HUES64 (cell line): ENCODE measurements at regions not wholly inside any gene's neighbourhood (a gene's known extent, or its start where the extent isn't known, plus 50 kb on each side); places are given as distances from the start of the nearest gene placed in this dataset.

Source experiments
- H3K27ac ChIP-seq: 2 replicates; pipeline ENCODE4 v1.7.0; 2013; ENCODE audit warnings: low read depth, low read length, inconsistent platforms
- H3K27me3 ChIP-seq: 2 replicates; pipeline ENCODE4 v1.6.1; 2013; ENCODE audit warnings: mild to moderate bottlenecking, low read length; ENCODE audit not compliant: insufficient read depth
- H3K36me3 ChIP-seq: 2 replicates; pipeline ENCODE4 v1.6.1; 2013; ENCODE audit warnings: mild to moderate bottlenecking, low read length; ENCODE audit not compliant: insufficient read depth
- H3K4me1 ChIP-seq: 2 replicates; pipeline ENCODE4 v1.6.1; 2013; ENCODE audit warnings: mild to moderate bottlenecking, low read length, moderate library complexity; ENCODE audit not compliant: insufficient read depth
- H3K4me3 ChIP-seq: 2 replicates; pipeline ENCODE4 v1.5.1; 2013; ENCODE audit warnings: mild to moderate bottlenecking, low read length, moderate library complexity
- H3K9ac ChIP-seq: 2 replicates; pipeline ENCODE4 v1.6.1; 2013; ENCODE audit warnings: mild to moderate bottlenecking, low read depth, low read length
- H3K9me3 ChIP-seq: 2 replicates; pipeline ENCODE4 v1.6.1; 2013; ENCODE audit warnings: low read depth, low read length; ENCODE audit not compliant: insufficient read depth
- WGBS: fragments of 150-250, 120-280 bp; methylation state at CpG from one replicate; pipeline ENCODE4 v1.1.7; 2013; ENCODE audit warnings: missing lambda C conversion rate; 5-methylcytosine and 5-hydroxymethylcytosine counted together

DNA sequence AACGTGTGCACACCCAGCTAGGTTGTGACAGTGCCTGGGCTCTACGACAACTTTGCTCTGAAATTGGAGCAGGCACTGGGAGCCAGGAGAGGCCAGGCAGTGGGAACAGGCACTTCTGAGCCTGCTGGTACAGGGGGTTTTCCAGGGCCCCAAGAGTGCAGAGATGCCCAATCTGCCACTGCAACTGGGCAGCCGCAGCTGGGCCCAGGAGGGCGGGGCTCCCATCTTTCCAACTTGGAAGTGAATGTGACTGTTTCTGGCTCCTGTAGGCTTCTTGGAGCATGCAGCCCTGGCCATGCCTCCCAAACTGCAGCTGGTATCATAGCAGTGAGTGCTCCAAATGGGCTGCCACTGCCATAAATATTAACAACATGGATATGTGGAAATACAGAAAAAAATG lies 465.1 kb upstream of the PABPC4L start:
- 99% methylated on average over 4 of the region's 4 CpGs for WGBS

GRCh38 chr4:134665429-134665828 lies 463.8 kb upstream of the PABPC4L start:
- no peaks in the 10 kb centered on the region for H3K4me1 ChIP-seq
- H3K9ac ChIP-seq, result no peak overlapping the region
- no peaks in the 10 kb centered on the region for H3K36me3 ChIP-seq
- no peak overlapping the region for H3K4me3 ChIP-seq
- no peak overlapping the region for H3K27ac ChIP-seq
- 95% methylated on average over 2 of the region's 2 CpGs for WGBS
- H3K27me3 ChIP-seq, result no peaks in the 10 kb centered on the region
- H3K9me3 ChIP-seq, result peaks cover 12% of the 10 kb centered on the region

More for the DNA sequence above, 465.1 kb upstream of the PABPC4L start:
- Histone ChIP-seq H3K4me3 (no peak overlapping the region), H3K36me3 (no peaks in the 10 kb centered on the region), H3K4me1 (no peaks in the 10 kb centered on the region), H3K9me3 (peaks cover 12% of the 10 kb centered on the region), H3K9ac (no peak overlapping the region), H3K27me3 (no peaks in the 10 kb centered on the region), H3K27ac (no peak overlapping the region)

GRCh38 chr4:134663742-134664141 lies 462.2 kb upstream of the PABPC4L start:
- Histone ChIP-seq H3K27me3 (no peaks in the 10 kb centered on the region), H3K9ac (no peak overlapping the region), H3K9me3 (peaks cover 12% of the 10 kb centered on the region), H3K27ac (no peak overlapping the region), H3K4me1 (no peaks in the 10 kb centered on the region), H3K4me3 (no peak overlapping the region), H3K36me3 (no peaks in the 10 kb centered on the region)
- WGBS, result 100% methylated on average over 1 of the region's 1 CpG

GRCh38 chr4:134650461-134650860 lies 448.9 kb upstream of the PABPC4L start:
- 100% methylated on average over 2 of the region's 2 CpGs for WGBS
- H3K4me3 ChIP-seq, result no peak overlapping the region
- no peaks in the 10 kb centered on the region for H3K36me3 ChIP-seq
- no peaks in the 10 kb centered on the region for H3K27me3 ChIP-seq
- no peaks in the 10 kb centered on the region; the same call in 1 of the 2 replicates for H3K4me1 ChIP-seq
- no peak overlapping the region for H3K9ac ChIP-seq
- no peaks in the 10 kb centered on the region for H3K9me3 ChIP-seq
- no peak overlapping the region for H3K27ac ChIP-seq

DNA sequence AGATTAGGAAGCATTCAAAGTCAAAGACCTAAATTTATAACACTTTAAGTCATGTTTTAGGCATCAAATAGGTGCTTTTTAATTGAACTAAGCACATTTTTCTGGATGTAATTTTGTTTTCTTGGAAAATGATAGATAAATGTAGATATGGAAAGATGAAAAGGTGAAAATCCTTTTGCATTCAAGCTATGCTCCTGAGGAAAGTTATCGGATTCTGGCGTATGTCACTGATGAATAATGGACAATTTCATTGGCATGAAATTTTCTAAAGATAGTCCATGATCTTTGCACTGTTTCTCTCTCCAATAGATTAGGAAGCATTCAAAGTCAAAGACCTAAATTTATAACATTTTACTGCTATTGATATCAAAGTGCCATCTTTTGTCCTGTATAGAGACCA lies 444.2 kb upstream of the PABPC4L start:
- H3K27me3 ChIP-seq, result no peaks in the 10 kb centered on the region
- no peak overlapping the region for H3K4me3 ChIP-seq
- no peak overlapping the region for H3K9ac ChIP-seq
- no peaks in the 10 kb centered on the region for H3K36me3 ChIP-seq
- no peak overlapping the region for H3K27ac ChIP-seq
- 96% methylated on average over 2 of the region's 2 CpGs for WGBS
- no peaks in the 10 kb centered on the region for H3K9me3 ChIP-seq
- no peaks in the 10 kb centered on the region for H3K4me1 ChIP-seq

DNA sequence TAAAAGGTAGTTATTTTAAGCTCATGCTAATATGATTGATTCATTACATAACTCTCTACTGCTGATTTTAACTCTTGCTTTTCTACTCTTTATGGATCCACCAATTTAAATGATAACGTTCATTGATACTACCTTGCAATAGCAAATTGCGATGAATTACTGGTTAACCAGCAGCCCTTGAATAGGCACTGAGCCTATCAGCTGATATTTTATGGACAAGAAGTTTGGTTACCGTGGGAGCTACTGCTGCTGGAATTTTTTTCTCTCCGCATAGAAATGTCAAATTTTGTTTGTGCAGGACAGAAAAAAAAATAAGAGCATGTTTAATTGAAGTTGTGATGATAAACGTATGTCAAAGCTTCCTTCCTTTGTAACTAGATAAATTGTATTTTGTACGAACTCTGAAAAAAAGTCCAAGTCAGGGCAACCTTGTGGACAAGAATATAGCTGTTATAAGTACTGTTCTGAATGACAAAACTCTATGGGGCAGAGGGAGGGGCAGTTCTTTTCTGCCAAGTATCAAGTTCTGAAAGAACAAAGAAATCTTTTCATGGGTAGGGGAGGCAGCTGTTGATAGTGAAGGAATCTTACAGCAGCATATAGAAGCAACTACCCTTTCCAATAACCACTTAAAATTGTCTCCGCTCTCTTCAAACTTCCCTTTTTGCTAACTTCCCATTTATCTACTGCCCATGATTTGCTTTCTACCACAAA lies 434.9 kb upstream of the PABPC4L start:
- Histone ChIP-seq H3K9me3 (no peaks in the 10 kb centered on the region), H3K4me3 (no peak overlapping the region), H3K9ac (no peak overlapping the region), H3K27ac (no peak overlapping the region), H3K36me3 (no peaks in the 10 kb centered on the region), H3K27me3 (no peaks in the 10 kb centered on the region), H3K4me1 (peaks cover 14% of the 10 kb centered on the region; the same call in 1 of the 2 replicates)
- 90% methylated on average over 7 of the region's 7 CpGs for WGBS

- H3K4me3 ChIP-seq, result no peak overlapping the region
- H3K36me3 ChIP-seq, result no peaks in the 10 kb centered on the region
- WGBS, result 92% methylated on average over 7 of the region's 7 CpGs
- H3K9me3 ChIP-seq, result no peaks in the 10 kb centered on the region
- no peak overlapping the region for H3K27ac ChIP-seq
- peaks cover 14% of the 10 kb centered on the region; the same call in 1 of the 2 replicates for H3K4me1 ChIP-seq
- no peak overlapping the region for H3K9ac ChIP-seq
- no peaks in the 10 kb centered on the region for H3K27me3 ChIP-seq
Observed at GRCh38 chr4:134634301-134634700, 432.7 kb upstream of the PABPC4L start.

DNA sequence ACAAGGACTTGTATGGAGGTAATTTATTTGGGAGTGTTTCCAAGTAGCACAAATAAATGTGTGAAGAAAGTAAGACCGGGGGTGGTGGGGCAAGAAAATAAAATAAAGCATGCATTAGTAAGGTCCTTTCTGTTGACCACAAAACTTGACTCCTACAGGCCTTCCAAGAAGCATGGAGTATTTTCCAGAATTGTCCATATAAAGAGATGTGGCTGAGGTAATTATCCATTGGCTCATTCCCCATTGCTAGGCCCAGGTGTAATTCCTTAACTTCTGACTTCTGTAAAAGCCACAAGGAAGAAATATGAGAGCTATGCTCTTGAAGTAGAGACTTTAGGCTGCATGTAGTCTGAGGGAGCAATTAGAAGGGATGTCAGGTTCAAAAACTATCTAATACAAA lies 430.5 kb upstream of the PABPC4L start:
- no peaks in the 10 kb centered on the region for H3K36me3 ChIP-seq
- no peaks in the 10 kb centered on the region for H3K9me3 ChIP-seq
- H3K9ac ChIP-seq, result no peak overlapping the region
- no peaks in the 10 kb centered on the region for H3K27me3 ChIP-seq
- no peak overlapping the region for H3K4me3 ChIP-seq
- WGBS, result 97% methylated on average over 1 of the region's 1 CpG
- H3K27ac ChIP-seq, result no peak overlapping the region
- H3K4me1 ChIP-seq, result peaks cover 24% of the 10 kb centered on the region

DNA sequence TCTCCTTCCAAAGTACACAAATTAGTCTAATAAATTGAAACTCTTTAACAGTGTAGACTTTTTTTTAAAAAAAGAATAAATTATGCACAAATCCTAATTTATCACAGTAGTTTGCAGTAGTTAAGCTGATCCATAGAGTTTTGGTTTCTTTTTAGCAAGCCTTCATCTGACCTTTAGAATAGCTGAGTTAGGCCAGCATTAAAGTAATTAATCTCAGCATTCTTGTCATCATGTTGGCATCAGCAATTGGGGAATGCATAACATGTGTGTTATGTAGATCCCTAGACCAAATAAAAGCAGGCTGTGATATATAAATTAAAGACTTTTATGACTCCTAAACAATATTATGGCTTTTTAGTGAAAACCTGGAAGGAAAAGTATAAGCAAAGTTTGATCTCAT lies 426.5 kb upstream of the PABPC4L start:
- H3K9me3 ChIP-seq, result no peaks in the 10 kb centered on the region
- no peaks in the 10 kb centered on the region for H3K36me3 ChIP-seq
- H3K27me3 ChIP-seq, result no peaks in the 10 kb centered on the region
- H3K27ac ChIP-seq, result no peak overlapping the region
- H3K9ac ChIP-seq, result no peak overlapping the region
- no peak overlapping the region for H3K4me3 ChIP-seq
- peaks cover 45% of the 10 kb centered on the region for H3K4me1 ChIP-seq

DNA sequence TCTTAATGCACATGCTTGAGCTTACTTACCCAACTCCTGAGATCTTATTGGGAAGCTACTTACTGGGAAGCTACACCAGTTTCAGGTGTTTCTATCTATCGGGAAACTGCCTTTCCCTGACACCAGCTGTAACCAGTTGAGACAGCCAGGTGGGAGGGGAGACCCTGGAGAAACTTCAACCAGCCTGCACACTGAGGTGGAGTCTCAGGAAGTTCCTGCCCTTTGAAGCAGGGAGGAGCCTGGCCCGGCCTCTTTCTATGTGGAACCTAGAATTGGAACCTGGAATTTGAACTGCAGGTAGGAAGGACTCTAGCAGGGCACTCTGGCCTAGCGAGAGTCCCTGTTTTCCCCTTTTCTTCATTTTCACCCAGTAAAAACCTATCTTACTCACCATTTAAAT lies 425.8 kb upstream of the PABPC4L start:
- Histone ChIP-seq H3K4me1 (peaks cover 52% of the 10 kb centered on the region), H3K9ac (no peak overlapping the region), H3K27me3 (no peaks in the 10 kb centered on the region), H3K4me3 (no peak overlapping the region), H3K36me3 (no peaks in the 10 kb centered on the region), H3K27ac (no peak overlapping the region), H3K9me3 (no peaks in the 10 kb centered on the region)
- WGBS, result 92% methylated on average over 3 of the region's 3 CpGs

DNA sequence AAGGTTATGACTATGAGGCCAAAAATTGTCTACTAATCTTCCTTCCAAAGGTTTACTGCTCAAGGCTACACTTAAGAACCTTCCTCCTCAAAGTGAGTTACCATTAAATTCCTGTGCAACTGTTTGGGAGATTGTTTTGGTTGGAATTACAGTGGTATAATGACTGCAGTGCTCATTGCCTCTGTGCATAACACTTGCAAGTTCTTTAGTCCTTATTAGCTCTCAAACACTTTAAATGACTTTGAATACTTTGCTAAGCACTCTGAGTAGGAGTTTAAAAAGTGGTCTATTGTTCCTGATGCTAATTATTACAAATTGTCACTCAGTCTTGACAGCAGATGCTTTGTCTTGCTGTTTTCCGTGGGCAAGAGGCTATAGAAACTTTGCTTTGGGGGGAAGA lies 422.8 kb upstream of the PABPC4L start:
- H3K4me3 ChIP-seq, result peak overlapping the region; percentile 12
- peak overlapping the region; percentile 60 for H3K9ac ChIP-seq
- no peaks in the 10 kb centered on the region for H3K9me3 ChIP-seq
- no peaks in the 10 kb centered on the region for H3K27me3 ChIP-seq
- peak overlapping the region; percentile 91 for H3K27ac ChIP-seq
- 0% methylated on average over 1 of the region's 1 CpG for WGBS
- H3K36me3 ChIP-seq, result no peaks in the 10 kb centered on the region
- H3K4me1 ChIP-seq, result peaks cover 57% of the 10 kb centered on the region
